GM12891 (cell line): ENCODE measurements at regions not wholly inside any gene's neighbourhood (a gene's known extent, or its start where the extent isn't known, plus 50 kb on each side); places are given as distances from the start of the nearest gene placed in this dataset.
"Not testable (repeated sequence)": the region's sequence is repeated elsewhere in the genome, so short reads cannot be mapped to it uniquely, and the experiment has no call there.

Experiments used
- DNase-seq: peaks from one replicate; pipeline ENCODE4 v3.0.0; 2011; ENCODE audit warnings: low spot score; ENCODE audit not compliant: insufficient read length
- FAIRE-seq: peaks from 2 replicates; lab custom pipeline; 2011; peaks lifted over from hg19 to GRCh38; lab: Jason Lieb, UNC
- PAX5 ChIP-seq: IDR thresholded peaks from 2 replicates; pipeline ENCODE4 v1.6.1; 2011; ENCODE audit warnings: low read length, moderate library complexity, mild to moderate bottlenecking; ENCODE audit not compliant: insufficient read depth, severe bottlenecking
- POLR2A ChIP-seq: IDR thresholded peaks from 2 replicates; pipeline ENCODE4 v1.6.1; 2011; ENCODE audit warnings: low read depth, low read length, control low read depth
- POLR2AphosphoS5 ChIP-seq: IDR thresholded peaks from 2 replicates; pipeline ENCODE4 v1.6.1; 2011; ENCODE audit warnings: low read depth, low read length, control low read depth
- POU2F2 ChIP-seq: IDR thresholded peaks from 2 replicates; pipeline ENCODE4 v1.6.1; 2011; ENCODE audit warnings: low read depth, mild to moderate bottlenecking, control low read depth, low read length, moderate library complexity
- SPI1 ChIP-seq: IDR thresholded peaks from 2 replicates; pipeline ENCODE4 v1.6.1; 2011; ENCODE audit warnings: low read depth, low read length, control low read depth
- TAF1 ChIP-seq: IDR thresholded peaks from 2 replicates; pipeline ENCODE4 v1.6.1; 2011; ENCODE audit warnings: low read depth, low read length, control low read depth

DNA sequence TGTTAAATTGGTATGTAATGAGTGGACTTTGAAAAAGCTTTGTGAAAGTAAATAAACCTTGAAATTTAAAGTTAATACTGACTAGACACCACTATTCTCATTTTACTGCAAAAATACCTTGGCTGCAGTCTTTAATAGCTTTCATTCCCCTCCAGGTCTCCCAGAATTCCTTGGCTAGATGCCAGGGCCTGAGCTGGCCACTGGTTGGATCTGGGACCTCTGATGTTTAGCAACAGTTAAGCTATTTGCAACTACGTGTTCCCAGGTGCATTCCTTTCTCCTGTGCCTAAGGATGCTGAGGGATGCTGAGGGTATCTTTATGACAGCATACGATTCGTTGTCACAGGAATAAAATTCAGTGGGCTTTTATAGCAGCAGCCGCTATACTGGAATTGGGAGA, 938.7 kb downstream of the TTLL7 start:
- no peak for FAIRE-seq
- TF ChIP-seq POLR2AphosphoS5 (no peak), POLR2A (no peak)
- no peak for DNase-seq

DNA sequence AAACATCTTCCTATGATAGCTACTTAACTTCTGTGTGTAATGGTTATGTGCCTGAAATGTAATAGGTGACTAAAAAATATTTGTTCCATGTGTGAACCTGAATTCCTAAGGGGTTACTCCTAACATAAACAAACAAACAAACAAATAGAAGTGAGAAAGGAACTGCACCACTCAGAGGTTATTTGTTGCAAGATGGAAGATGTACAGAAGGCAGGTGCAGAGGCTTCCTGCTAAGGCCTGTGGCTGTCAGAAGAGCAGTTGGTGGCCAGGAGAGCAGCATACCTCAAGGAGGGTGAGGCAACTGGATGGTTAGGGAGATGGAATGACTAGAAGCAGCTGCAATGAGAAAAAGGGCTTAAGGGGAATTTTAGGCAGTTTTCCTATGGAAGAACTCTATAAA, 940.6 kb downstream of the TTLL7 start:
- FAIRE-seq: no peak

DNA sequence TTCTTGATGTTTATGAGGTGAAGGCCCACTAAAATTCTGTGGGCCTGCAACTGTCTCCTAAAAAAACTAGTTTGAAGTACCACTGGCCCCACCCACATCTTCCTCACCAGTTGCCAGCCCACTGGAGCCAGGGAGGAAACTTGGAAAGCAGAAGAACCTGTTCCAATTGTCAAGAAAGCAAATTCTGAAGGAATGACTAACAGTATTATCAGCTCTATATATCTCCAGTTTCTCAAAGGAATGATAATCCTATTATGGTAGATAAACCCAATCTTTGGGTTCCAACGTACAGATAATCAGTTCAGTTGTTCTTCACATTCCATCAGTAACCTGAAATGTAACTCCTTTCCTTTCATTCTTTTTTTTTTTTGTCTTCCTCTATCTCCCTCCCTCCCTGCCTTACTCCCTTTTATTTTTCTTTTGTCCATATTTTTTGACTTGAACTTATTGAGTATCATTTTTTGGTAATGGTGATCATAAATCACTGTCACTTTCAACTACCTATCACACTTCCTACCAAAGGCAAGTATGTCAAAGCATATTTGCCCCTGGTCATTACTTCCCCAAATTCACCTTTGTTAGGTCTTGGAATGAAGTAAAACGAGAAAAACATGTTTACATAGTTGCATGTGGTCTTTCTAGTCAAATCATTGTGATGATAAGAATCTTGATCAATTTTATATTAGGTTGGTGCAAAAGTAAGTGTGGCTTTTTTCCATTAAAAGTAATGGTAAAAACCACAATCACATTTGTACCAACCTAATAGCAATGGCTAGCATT, 943.4 kb downstream of the TTLL7 start:
- no peak for FAIRE-seq
- no peak for DNase-seq
- TF ChIP-seq TAF1 (no peak), POU2F2 (no peak)

More for the DNA sequence above, 940.6 kb downstream of the TTLL7 start:
- TF ChIP-seq POLR2A (no peak), POU2F2 (no peak), SPI1 (no peak), TAF1 (no peak), PAX5 (no peak), POLR2AphosphoS5 (no peak)
- DNase-seq: no peak

DNA sequence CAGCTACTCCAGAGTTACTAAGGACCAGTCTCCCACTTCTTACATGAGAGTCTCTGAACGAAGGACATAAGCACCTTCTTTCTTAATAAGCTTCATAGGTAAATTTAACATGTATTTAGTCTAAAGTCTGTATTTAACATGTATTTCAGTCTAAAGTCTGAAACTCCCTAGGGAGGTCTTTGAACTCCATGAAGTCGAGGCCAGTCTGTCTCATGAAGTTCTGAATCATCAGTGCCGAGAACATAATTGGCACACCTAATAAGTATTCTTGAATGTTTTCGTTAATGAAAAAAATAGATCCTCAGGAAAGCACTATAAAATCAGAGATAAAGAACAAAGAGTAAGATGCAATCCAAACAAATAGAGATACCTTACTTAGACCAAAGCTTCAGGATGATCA, 945.5 kb downstream of the TTLL7 start:
- DNase-seq (no peak), FAIRE-seq (no peak)
- TF ChIP-seq TAF1: no peak

DNA sequence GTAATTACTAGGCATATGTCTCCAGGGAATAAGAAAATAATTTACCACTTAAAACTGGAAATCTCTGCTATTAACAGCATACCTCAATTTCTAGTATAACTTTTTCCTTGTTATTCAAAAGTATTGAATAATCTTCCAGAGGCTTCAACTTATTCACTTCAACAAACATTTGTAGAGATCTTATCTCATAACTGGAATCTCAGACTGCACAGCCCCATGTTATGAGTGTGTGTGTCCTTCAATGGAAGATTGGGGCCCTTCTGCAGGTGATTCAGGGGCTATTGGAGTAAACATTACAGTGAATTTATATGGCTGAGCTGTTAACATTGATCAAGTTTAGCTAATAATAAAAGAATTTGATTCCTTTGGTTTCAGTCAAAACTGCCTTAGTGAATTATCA, 946.1 kb downstream of the TTLL7 start:
- TF ChIP-seq POU2F2: no peak
- TF ChIP-seq POLR2A: no peak
- TF ChIP-seq POLR2AphosphoS5: no peak
- no peak for TF ChIP-seq TAF1
- TF ChIP-seq SPI1: no peak
- TF ChIP-seq PAX5: no peak
- no peak for FAIRE-seq
- no peak for DNase-seq

DNA sequence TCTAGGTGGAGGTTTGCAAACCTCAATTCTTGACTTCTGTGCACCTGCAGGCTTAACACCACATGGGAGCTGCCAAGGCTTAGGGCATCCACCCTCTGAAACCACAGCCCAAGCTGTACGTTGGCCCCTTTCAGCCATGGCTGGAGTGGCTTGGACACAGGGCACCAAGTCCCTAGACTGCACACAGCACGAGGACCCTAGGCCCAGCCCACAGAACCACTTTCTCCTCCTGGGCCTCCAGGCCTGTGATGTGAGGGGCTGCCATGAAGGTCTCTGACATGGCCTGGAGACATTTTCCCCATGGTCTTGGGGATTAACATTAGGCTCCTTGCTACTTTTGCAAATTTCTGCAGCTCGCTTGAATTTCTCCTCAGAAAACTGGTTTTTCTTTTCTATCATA, 947.9 kb downstream of the TTLL7 start:
- FAIRE-seq, DNase-seq: not testable (repeated sequence)

DNA sequence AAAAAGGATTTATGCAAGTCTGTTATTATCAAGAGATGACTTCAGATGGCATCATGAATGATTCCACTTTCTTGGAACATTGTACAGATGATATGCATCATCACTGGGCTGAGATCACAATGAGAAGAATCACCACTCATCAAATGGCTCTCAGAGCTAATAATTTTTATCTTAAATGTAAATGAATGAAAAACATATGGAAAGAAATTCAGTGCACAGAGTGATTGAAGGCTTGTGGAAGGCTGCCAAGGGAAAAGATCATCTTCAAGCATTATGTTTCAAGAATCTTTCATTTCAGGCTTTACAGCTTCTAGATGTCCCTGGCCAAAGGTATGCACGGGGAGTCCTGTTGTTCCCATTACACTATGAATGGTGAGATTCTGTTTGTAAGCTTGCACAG, 955.7 kb downstream of the TTLL7 start:
- TF ChIP-seq PAX5 (no peak), SPI1 (no peak), TAF1 (no peak), POLR2A (no peak), POLR2AphosphoS5 (no peak), POU2F2 (no peak)
- no peak for FAIRE-seq
- no peak for DNase-seq

DNA sequence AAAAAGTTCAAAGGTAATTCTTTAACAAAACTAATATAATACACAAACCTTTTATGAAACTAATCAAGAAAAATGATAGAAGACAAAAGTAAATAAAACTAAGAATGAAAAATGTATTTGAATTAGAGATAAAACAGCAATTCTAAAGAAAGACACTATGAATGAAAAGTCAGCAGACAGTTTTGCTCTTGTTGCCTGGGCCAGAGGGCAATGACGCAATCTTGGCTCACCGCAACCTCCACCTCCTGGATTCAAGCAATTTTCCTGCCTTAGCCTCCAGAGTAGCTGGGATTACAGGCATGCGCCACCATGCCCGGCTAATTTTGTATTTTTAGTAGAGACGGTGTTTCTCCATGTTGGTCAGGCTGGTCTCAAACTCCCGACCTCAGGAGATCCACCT, 959.8 kb downstream of the TTLL7 start:
- not testable (repeated sequence) for FAIRE-seq, DNase-seq

DNA sequence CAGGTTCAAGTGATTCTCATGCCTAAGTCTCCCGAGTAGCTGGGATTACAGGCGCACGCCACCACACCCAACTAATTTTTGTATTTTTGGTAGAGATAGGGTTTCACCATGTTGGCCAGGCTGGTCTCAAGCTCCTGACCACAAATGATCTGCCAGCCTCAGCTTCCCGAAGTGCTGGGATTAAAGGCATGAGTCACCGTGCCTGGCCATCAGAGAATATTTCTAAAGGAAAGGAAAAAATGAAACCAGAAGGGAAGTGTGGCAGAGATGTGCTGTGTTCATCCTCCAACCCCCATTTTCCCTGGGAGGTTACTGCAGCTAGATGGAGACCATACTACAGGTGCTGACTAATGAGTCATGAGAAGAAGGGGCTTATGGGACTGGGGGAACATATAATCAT, 964.1 kb downstream of the TTLL7 start:
- FAIRE-seq (no peak), DNase-seq (no peak)
- TF ChIP-seq TAF1 (no peak), POLR2AphosphoS5 (no peak), SPI1 (no peak), POLR2A (no peak), PAX5 (no peak), POU2F2 (no peak)

DNA sequence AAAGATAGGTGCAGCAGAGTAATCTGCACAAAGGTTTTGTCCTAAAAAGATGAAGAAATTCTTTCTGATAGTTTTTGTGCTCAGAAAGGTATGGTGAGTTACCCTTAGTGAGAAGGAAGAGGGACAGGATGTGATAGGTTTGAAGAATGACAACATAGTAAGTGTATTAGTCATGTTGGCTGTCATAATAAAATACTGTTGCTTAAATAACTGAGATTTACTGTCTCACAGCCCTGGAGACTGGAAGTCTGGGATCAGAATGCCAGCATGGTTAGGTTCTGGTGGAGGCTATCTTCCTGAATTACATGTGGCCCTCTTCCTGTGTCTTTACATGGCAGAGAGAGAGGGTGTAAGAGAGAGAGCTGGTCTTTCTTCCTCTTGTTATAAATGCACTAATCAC, 965.2 kb downstream of the TTLL7 start:
- FAIRE-seq (no peak), DNase-seq (no peak)
- TF ChIP-seq POU2F2 (no peak), PAX5 (no peak), SPI1 (no peak), POLR2A (no peak), POLR2AphosphoS5 (no peak)

DNA sequence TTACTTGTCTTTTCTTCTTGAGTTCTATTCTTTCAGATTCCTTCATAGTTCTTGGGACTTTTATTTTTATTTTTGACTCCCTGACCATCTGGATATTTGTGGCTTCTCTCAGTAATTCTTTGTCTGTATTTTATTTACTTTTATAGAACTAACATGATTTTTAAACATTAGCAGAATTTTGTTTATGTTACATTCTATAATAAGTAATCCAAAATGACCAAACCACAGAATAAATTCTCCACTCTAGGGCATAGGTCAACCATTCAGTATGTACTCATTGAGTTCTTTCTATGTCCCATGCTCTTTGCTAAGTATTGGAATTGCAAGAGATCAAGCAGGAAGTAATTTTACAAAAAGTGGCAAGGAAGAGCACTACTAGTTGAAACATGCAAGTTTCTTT, 969.0 kb downstream of the TTLL7 start:
- no peak for FAIRE-seq
- no peak for DNase-seq
- TF ChIP-seq POLR2AphosphoS5 (no peak), SPI1 (no peak), POLR2A (no peak)

DNA sequence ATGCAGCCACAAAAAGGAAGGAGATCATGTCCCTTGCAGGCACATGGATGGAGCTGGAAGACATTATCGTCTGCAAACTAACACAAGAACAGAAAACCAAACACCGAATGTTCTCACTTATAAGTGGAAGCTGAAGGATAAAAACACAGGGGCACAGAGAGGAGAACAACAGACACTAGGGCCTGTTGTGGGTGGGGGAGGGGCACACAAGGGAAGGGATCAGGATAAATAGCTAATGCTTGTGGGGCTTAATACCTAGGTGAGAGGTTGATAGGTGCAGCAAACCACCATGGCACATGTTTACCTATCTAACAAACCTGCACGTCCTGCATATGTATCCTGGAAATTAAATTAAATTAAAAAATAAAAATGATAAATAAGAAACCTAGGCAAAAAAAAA, 969.9 kb downstream of the TTLL7 start:
- TF ChIP-seq POLR2AphosphoS5: no peak
- TF ChIP-seq TAF1: no peak
- no peak for TF ChIP-seq SPI1
- no peak for TF ChIP-seq PAX5
- no peak for TF ChIP-seq POU2F2
- FAIRE-seq (no peak), DNase-seq (no peak)

DNA sequence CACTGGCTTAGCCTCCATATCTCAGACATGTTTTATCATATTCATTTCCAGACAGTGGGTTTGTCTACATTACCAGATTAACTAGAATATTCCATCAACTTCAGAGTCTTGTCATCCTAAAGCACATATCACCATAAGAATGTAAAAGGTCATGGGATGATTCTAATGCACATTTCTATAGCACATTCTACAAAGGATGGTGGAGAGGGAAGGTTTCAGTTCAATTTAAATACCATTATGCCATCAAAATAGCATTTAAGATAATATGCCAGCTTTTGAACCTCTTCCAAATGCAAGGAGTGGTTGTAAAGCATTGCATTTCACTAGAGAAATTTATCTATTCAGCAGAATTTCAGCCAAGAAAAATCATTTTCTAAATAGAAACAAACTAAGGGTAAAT, 970.5 kb downstream of the TTLL7 start:
- DNase-seq: no peak

More for the DNA sequence above, 970.5 kb downstream of the TTLL7 start:
- TF ChIP-seq SPI1: no peak
- no peak for TF ChIP-seq PAX5
- TF ChIP-seq POLR2AphosphoS5: no peak
- TF ChIP-seq TAF1: no peak
- no peak for TF ChIP-seq POU2F2
- TF ChIP-seq POLR2A: no peak
- FAIRE-seq: no peak
